ENCODE measurements at regions not wholly inside any gene's neighbourhood (a gene's known extent, or its start where the extent isn't known, plus 50 kb on each side); places are given as distances from the start of the nearest gene placed in this dataset.

- Histone ChIP-seq H3K4me3 (no peak overlapping the region), H3K27ac (no peak overlapping the region), H3K9me3 (peaks cover 0 to 12% (median 0%) of the 10 kb centered on the region in 3 donors), H3K4me1 (no peaks in the 10 kb centered on the region), H3K36me3 (no peaks in the 10 kb centered on the region), H3K27me3 (no peaks in the 10 kb centered on the region)
- ATAC-seq = no peak
- WGBS, 2 donors (ENCODE audit: low coverage in 1 of 2) = 94% methylated on average over 3 of the region's 3 CpGs; no CpG with 5 or more reads in 1 of the 2 donors
- TF ChIP-seq POLR2AphosphoS5 (IDR thresholded peaks at IDR 0.05) (no peak), EP300 (IDR thresholded peaks at IDR 0.05) (no peak), CTCF (IDR thresholded peaks at IDR 0.05) (no peak), POLR2A (IDR thresholded peaks at IDR 0.05) (no peak)
These were observed 380.5 kb upstream of the SPRED2 start for GRCh38 chr2:65812887-65813286.

- H3K9me3 ChIP-seq = peaks cover 0 to 22% (median 0%) of the 10 kb centered on the region in 3 donors
- no peak for ATAC-seq
- WGBS, 2 donors (ENCODE audit: low coverage in 1 of 2) = 84 to 86% methylated on average over 4 of the region's 4 CpGs
These were observed 375.5 kb upstream of the SPRED2 start for GRCh38 chr2:65807942-65808341.

GRCh38 chr2:65804777-65805176 lies 372.4 kb upstream of the SPRED2 start:
- H3K36me3 ChIP-seq = no peaks in the 10 kb centered on the region
- H3K4me1 ChIP-seq = no peaks in the 10 kb centered on the region
- TF ChIP-seq EP300 (IDR thresholded peaks at IDR 0.05) (no peak), POLR2A (IDR thresholded peaks at IDR 0.05) (no peak), CTCF (IDR thresholded peaks at IDR 0.05) (no peak), POLR2AphosphoS5 (IDR thresholded peaks at IDR 0.05) (no peak)
- 93 to 100% methylated on average over 3 of the region's 3 CpGs for WGBS, 2 donors (ENCODE audit: low coverage in 1 of 2)
- ATAC-seq = no peak
- peaks cover 0 to 22% (median 0%) of the 10 kb centered on the region in 3 donors for H3K9me3 ChIP-seq
- no peaks in the 10 kb centered on the region for H3K27me3 ChIP-seq
- no peak overlapping the region for H3K27ac ChIP-seq
- no peak overlapping the region for H3K4me3 ChIP-seq

More at GRCh38 chr2:65807942-65808341, 375.5 kb upstream of the SPRED2 start:
- no peaks in the 10 kb centered on the region for H3K27me3 ChIP-seq
- no peaks in the 10 kb centered on the region for H3K4me1 ChIP-seq
- no peak overlapping the region for H3K4me3 ChIP-seq
- no peak overlapping the region for H3K27ac ChIP-seq
- no peaks in the 10 kb centered on the region for H3K36me3 ChIP-seq
- no peak for TF ChIP-seq POLR2AphosphoS5 (IDR thresholded peaks at IDR 0.05)
- TF ChIP-seq EP300 (IDR thresholded peaks at IDR 0.05) = no peak
- no peak for TF ChIP-seq CTCF (IDR thresholded peaks at IDR 0.05)

GRCh38 chr2:65802298-65802942 lies 370.0 kb upstream of the SPRED2 start:
- H3K36me3 ChIP-seq = no peaks in the 10 kb centered on the region
- H3K9me3 ChIP-seq = peaks cover 0 to 5% (median 0%) of the 10 kb centered on the region in 3 donors
- no peak overlapping the region for H3K4me3 ChIP-seq
- H3K27me3 ChIP-seq = no peaks in the 10 kb centered on the region
- no peak for ATAC-seq
- no peak overlapping the region for H3K27ac ChIP-seq
- no peaks in the 10 kb centered on the region for H3K4me1 ChIP-seq
- no peak for TF ChIP-seq POLR2AphosphoS5 (IDR thresholded peaks at IDR 0.05)
- no peak for TF ChIP-seq EP300 (IDR thresholded peaks at IDR 0.05)
- TF ChIP-seq CTCF (IDR thresholded peaks at IDR 0.05) = no peak
- TF ChIP-seq POLR2A (IDR thresholded peaks at IDR 0.05) = no peak
- 64 to 70% methylated on average over 5 to 6 of the region's 6 CpGs for WGBS, 2 donors (ENCODE audit: low coverage in 1 of 2)

- Histone ChIP-seq H3K27me3 (no peaks in the 10 kb centered on the region), H3K4me3 (no peak overlapping the region), H3K9me3 (no peaks in the 10 kb centered on the region), H3K36me3 (no peaks in the 10 kb centered on the region), H3K4me1 (no peaks in the 10 kb centered on the region), H3K27ac (no peak overlapping the region)
- WGBS, 2 donors (ENCODE audit: low coverage in 1 of 2) = 100% methylated on average over 1 of the region's 1 CpG; no CpG with 5 or more reads in 1 of the 2 donors
- ATAC-seq = no peak
- TF ChIP-seq POLR2AphosphoS5 (IDR thresholded peaks at IDR 0.05) (no peak), CTCF (IDR thresholded peaks at IDR 0.05) (no peak), POLR2A (IDR thresholded peaks at IDR 0.05) (no peak), EP300 (IDR thresholded peaks at IDR 0.05) (no peak)
These were observed 368.6 kb upstream of the SPRED2 start for GRCh38 chr2:65800998-65801397.

Measured in gastroesophageal sphincter (tissue), 4 donors.